HEK293T (cell line): ENCODE measurements at regions not wholly inside any gene's neighbourhood (a gene's known extent, or its start where the extent isn't known, plus 50 kb on each side); places are given as distances from the start of the nearest gene placed in this dataset.

ENCODE experiments used
- CTCF ChIA-PET: fragments of 350-600 bp; formaldehyde crosslinking; extraction: SDS; loops from one replicate; lab custom pipeline; 2021; ENCODE audit warnings: antibody characterized with exemption, inconsistent platforms; lab: Yijun Ruan, JAX
- POLR2A ChIA-PET: fragments of 350-600 bp; formaldehyde crosslinking; extraction: SDS; loops from one replicate; lab custom pipeline; 2020; ENCODE audit warnings: antibody characterized with exemption, inconsistent platforms; lab: Yijun Ruan, JAX
- DNase-seq: peaks from one replicate; pipeline ENCODE4 v3.0.0; 2012; ENCODE audit warnings: mixed read lengths; ENCODE audit errors: extremely low spot score
- ARNT ChIP-seq: fragments of 450-650 bp; IDR thresholded peaks from 2 replicates; pipeline ENCODE4 v1.6.1; 2017; ENCODE audit warnings: mild to moderate bottlenecking
- BHLHE40 ChIP-seq: fragments of 450-650 bp; IDR thresholded peaks from 2 replicates; pipeline ENCODE4 v1.6.1; 2016; ENCODE audit warnings: mild to moderate bottlenecking, moderate library complexity, borderline replicate concordance
- CTBP1 ChIP-seq: fragments of 450-650 bp; IDR thresholded peaks from 2 replicates; pipeline ENCODE4 v1.6.1; 2016; ENCODE audit warnings: borderline replicate concordance
- ELF4 ChIP-seq: fragments of 450-650 bp; IDR thresholded peaks from 2 replicates; pipeline ENCODE4 v1.6.1; 2017; ENCODE audit warnings: antibody characterized with exemption
- FOXA1 ChIP-seq: fragments of 450-650 bp; IDR thresholded peaks from 2 replicates; pipeline ENCODE4 v1.6.1; 2016; ENCODE audit warnings: mild to moderate bottlenecking
- FOXK2 ChIP-seq: fragments of 450-650 bp; IDR thresholded peaks from 2 replicates; pipeline ENCODE4 v1.6.1; 2016; ENCODE audit warnings: mild to moderate bottlenecking
- FOXM1 ChIP-seq: fragments of 450-650 bp; IDR thresholded peaks from 2 replicates; pipeline ENCODE4 v1.6.1; 2017; ENCODE audit warnings: mild to moderate bottlenecking, borderline replicate concordance
- HDGF ChIP-seq: fragments of 450-650 bp; IDR thresholded peaks from 2 replicates; pipeline ENCODE4 v1.6.1; 2017; ENCODE audit warnings: antibody characterized with exemption, borderline replicate concordance
- L3MBTL2 ChIP-seq: fragments of 450-650 bp; conservative IDR thresholded peaks from 2 replicates; pipeline ENCODE4 v1.6.1; 2016; ENCODE audit warnings: mild to moderate bottlenecking
- LEF1 ChIP-seq: fragments of 450-650 bp; IDR thresholded peaks from 2 replicates; pipeline ENCODE4 v1.6.1; 2017; ENCODE audit warnings: mild to moderate bottlenecking, borderline replicate concordance
- NFRKB ChIP-seq: fragments of 450-650 bp; IDR thresholded peaks from 2 replicates; pipeline ENCODE4 v1.6.1; 2016; ENCODE audit warnings: mild to moderate bottlenecking, moderate library complexity
- PKNOX1 ChIP-seq: fragments of 450-650 bp; IDR thresholded peaks from 2 replicates; pipeline ENCODE4 v1.6.1; 2016
- SP1 ChIP-seq: fragments of 450-650 bp; IDR thresholded peaks from 2 replicates; pipeline ENCODE4 v1.6.1; 2017
- SUZ12 ChIP-seq: fragments of 450-650 bp; IDR thresholded peaks from 2 replicates; pipeline ENCODE4 v1.6.1; 2016; ENCODE audit warnings: mild to moderate bottlenecking
- TARDBP ChIP-seq: fragments of 450-650 bp; IDR thresholded peaks from 2 replicates; pipeline ENCODE4 v1.6.1; 2016
- ZNF384 ChIP-seq: fragments of 450-650 bp; IDR thresholded peaks from 2 replicates; pipeline ENCODE4 v1.6.1; 2016

- DNase-seq = no peak
- TF ChIP-seq LEF1 (no peak), L3MBTL2 (no peak), FOXA1 (no peak), ELF4 (no peak), ZNF384 (no peak), NFRKB (no peak), TARDBP (no peak), CTBP1 (no peak), BHLHE40 (no peak), SP1 (no peak), SUZ12 (no peak), FOXM1 (no peak), FOXK2 (no peak), ARNT (no peak), PKNOX1 (no peak), HDGF (no peak)
- CTCF ChIA-PET = interaction anchor here (0.6 kb wide), 1 partner anchor 84 kb away, joined by 3 read pairs; no protein-coding TSS in a partner anchor
- POLR2A ChIA-PET = no interaction called here
These were observed 1036.6 kb downstream of the TRHDE start for GRCh38 chr12:73308747-73309146.

GRCh38 chr12:73321319-73321718 is 1049.1 kb downstream of the TRHDE start:
- ChIA-PET POLR2A (no interaction called here), CTCF (no interaction called here)
- no peak for DNase-seq
- TF ChIP-seq ELF4 (no peak), HDGF (no peak), ZNF384 (no peak), SP1 (no peak), FOXM1 (no peak), CTBP1 (no peak), SUZ12 (no peak), LEF1 (no peak), TARDBP (no peak), BHLHE40 (no peak)

- CTCF ChIA-PET = no interaction called here
- no peak for DNase-seq
- POLR2A ChIA-PET = no interaction called here
- TF ChIP-seq SUZ12 (no peak), ARNT (no peak), ZNF384 (no peak), NFRKB (no peak), LEF1 (no peak), TARDBP (no peak), CTBP1 (no peak), BHLHE40 (no peak), FOXK2 (no peak), ELF4 (no peak), L3MBTL2 (no peak), HDGF (no peak), FOXA1 (no peak), SP1 (no peak)
These were observed 1049.6 kb downstream of the TRHDE start for GRCh38 chr12:73321776-73322175.

GRCh38 chr12:73330584-73331351 is 1058.6 kb downstream of the TRHDE start:
- TF ChIP-seq PKNOX1 (no peak), FOXA1 (no peak), TARDBP (no peak), NFRKB (no peak), FOXM1 (no peak), L3MBTL2 (no peak), SP1 (no peak), BHLHE40 (no peak), FOXK2 (no peak), SUZ12 (no peak), ARNT (no peak), ELF4 (no peak), LEF1 (no peak), ZNF384 (no peak)
- no peak for DNase-seq
- CTCF ChIA-PET = no interaction called here
- POLR2A ChIA-PET = no interaction called here

GRCh38 chr12:73341559-73342247 is 1069.5 kb downstream of the TRHDE start:
- TF ChIP-seq L3MBTL2 (no peak), LEF1 (no peak), FOXM1 (no peak), PKNOX1 (no peak), ELF4 (no peak), FOXK2 (no peak), NFRKB (no peak), SP1 (no peak), SUZ12 (no peak), TARDBP (no peak), BHLHE40 (no peak), CTBP1 (no peak), ZNF384 (no peak), FOXA1 (no peak)
- CTCF ChIA-PET = no interaction called here
- DNase-seq = no peak
- POLR2A ChIA-PET = no interaction called here
